NCI-H1694 treated with DMSO at 0.1 percent for 48 hours (cell line): ENCODE measurements at regions not wholly inside any gene's neighbourhood (a gene's known extent, or its start where the extent isn't known, plus 50 kb on each side); places are given as distances from the start of the nearest gene placed in this dataset.

Experiments
- DNase-seq: peaks from one replicate; lab custom pipeline; 2025; lab: John Stamatoyannopoulos, UW

DNA sequence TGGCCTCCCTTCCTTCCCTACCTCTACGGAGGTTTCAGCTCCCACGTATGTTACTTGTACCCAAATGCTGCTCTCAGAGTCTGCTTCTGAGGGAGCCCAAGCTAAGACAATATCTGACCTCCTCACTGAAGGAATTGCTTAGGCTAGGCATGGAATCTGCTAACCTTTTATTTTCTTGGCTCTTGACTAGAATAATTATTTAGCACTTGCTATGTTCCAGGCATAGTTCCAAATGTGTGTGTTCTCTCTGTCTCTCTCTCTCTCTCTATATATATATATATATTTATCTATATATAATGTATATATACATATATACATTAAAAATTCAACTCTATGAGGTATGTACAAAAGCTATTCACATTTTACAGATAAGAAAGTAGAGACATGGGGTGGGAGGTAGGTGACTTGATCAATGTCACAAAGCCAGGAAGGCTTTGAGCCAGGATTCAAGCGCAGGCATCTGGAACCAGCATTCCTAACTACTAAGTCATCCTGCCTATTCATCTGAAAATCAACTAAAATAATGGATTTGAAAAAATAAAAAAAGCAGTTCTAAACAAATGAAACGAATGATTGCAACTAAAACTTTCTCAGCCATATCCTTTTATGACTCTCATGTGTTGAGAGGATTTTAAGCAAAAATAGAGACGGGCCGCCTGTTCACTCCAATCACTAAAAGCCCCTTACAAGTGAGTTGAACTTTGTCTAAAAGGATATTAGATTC lies 189.7 kb upstream of the JAG1 start:
- no peak for DNase-seq

DNA sequence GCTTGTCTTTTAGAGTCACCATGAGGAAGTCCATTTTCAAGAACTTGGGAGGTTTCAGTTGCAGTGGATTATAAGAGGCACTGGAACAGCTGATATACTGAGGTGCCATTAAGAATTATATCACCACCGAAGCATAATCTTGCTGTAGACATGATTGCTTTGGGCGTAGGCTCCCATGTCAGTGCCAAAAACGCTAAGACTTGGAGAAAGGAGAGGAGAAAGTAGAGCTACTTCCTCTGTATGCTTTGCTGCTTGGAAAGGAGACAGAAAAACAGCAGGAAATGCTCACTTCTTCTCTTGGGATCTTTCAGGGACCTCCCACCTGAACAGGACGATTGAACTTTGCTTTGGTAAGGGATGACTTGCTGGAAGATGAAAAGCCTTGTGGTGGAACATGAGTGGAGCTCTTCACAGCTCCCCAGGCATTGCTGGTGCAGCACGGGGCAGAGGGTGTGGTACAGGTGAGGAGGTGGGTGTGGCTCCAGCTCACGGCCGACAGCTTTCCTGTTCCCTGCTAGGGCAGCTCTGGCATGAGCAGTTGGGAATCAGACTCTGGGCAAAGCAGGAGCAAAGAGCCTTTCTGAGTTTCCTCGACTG lies 190.4 kb upstream of the JAG1 start:
- DNase-seq, result no peak

DNA sequence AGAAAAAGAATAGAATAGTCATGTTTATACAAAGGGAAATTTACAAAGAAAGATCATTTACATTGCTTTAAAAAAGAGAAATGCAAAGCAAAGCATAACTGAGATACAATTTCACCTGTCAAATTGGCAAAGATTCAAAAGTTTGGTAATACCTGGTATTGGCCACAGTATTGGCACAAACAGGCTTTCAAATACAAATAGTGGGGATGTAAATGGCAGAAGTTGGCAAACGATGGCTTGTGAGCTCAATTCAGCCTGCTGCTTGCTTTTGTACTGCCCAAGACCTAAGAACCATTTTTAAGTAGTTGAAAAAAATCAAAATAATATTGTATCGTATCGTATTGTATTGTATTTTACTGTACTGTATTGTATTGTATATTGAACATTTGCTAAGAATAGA lies 194.5 kb upstream of the JAG1 start:
- DNase-seq, result no peak

DNA sequence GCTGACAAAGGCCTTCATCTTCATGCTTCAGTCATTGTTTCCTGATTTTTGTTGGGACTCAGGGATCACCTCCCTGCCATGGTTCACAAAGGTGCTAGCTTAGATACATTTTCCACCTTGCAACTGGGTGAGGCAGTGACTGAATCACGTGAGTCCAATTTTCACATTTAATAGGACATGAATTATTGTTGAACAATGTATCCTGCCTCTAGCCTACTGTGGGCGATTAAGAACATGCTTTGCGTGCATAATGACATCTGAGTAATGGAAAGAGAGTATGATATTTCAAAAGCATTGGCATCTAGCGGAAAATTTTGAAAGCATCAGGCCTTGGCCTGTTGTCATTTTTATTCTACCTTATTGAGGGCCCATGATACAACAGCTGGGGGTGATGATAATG lies 199.2 kb upstream of the JAG1 start:
- no peak for DNase-seq

DNA sequence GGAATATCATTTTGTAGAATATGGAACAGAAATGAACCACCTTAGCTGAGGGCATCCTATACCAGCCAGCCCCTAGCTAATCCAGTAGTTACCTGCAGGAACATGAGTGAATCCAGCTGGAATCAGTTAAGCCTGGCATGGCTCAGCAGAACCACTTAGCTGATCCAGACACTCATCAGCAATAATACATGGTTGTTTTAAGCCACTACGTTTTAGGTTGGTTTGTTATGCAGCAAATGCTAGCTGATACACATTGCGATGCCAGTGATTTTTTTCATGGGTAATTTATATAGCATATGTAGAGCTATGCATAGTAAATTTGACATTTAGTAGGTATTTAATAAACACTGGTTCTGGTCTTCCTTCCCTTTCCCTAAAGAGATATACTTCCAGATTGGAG lies 201.9 kb upstream of the JAG1 start:
- DNase-seq, result no peak

DNA sequence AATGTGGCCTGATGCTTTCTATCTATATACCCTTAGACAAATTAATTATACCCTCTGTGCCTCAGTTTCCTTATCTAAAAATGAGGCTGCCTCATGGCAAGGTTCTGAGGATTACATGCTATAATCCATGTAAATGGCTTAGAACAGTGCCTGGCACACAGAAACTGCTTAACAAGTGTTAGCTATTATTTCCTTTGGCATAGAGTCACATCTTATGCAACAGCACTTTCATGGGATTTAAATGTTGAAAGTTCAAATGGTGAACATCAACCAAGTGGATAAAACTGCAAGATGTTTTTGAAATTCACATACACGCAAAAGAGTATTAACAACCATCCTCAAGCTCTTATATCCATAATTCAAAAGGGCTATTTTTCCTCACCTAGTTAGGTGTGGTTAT lies 202.8 kb upstream of the JAG1 start:
- DNase-seq, result no peak

DNA sequence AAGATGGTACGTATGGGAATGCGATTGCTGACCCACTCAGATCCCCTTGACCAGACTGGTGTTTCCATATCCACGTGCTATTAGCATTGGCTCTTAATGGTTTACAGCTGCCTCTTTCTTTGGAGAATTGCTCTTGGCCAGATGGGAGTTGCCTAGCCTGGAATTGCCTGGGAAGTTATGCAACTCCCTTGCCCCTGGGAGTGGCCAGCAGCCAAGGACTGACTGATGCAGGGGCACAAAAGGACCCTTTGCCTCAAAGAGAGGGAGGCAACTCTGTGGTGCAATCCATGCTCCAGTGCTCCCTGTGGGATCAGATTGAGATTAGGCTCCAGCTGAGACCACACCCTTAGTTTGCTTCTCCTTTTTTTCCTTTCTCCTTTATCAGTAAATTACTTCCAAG lies 203.5 kb upstream of the JAG1 start:
- no peak for DNase-seq

DNA sequence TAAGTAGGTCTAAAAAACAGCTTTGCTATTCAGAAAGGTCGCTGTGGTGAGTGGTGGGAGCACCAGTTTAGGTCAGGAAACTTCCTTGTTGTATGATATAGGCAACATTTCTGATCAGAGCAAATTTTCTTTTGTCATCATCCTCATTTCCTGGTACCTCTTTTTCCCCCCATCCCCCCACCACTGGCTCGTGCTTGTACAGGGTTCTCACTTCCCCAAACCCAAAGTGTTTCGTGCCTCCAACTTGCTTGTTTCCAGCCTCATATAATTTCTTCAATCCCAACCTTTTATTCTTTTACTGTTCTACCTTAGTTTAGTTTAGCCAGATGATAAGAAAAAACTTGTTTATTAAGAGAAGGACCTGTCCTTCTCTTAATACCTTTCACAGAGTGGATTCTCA lies 209.4 kb upstream of the JAG1 start:
- DNase-seq, result no peak

DNA sequence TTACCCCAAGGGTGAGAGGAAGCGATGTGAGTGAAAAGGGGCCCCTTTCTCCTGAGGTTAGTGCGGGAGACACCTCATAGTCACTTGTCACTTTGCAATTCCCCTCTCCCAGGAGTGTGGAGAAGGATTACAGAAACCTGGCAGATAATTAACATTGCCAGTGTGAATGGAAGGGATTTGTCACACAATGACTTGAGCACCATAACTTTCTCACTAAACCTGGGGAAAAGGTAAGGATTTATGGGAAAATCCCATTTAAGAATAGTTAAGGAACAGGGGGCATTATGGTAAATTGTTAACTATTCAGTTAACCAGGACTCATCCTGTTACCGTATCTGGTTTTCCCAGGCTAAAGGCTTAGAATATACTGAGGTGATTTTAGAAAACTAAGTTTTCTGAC lies 219.5 kb upstream of the JAG1 start:
- DNase-seq, result no peak

DNA sequence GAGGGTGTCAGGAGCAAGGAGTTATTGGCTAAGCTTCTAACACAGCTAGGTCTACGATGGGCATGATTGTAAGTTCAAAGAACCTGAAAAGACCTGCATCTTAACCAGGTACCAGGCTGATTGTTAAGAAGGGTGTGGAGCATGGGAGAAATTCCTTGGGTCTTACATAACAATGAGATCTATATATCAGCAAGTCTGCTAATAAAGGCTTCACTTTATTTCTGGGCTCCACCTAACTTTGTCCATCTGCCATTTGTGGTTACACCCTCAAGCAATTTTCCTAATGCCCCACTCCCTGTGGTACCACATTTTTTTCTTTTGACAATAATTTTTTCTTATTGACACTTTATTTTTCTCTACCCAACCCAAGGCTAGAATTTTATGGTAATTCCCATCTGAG lies 223.5 kb upstream of the JAG1 start:
- no peak for DNase-seq

DNA sequence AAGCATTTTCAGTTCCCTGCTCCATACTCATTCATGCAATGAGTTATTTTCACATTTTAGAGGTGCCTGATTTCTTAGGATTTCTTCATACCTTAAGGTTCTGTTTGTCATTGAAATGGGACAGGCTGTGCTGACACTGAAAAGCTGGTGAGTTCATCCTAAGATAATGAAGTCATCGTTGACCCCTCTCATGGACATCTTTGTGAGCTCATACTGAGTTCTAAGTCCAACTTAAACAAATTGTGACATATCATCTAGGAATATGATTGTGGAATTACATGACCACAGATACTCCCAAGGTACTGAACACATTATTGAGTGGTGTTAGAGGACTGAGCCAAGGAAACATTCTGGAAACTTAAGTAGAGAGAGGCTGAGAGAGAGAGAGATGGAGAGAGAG lies 224.8 kb upstream of the JAG1 start:
- DNase-seq, result no peak

DNA sequence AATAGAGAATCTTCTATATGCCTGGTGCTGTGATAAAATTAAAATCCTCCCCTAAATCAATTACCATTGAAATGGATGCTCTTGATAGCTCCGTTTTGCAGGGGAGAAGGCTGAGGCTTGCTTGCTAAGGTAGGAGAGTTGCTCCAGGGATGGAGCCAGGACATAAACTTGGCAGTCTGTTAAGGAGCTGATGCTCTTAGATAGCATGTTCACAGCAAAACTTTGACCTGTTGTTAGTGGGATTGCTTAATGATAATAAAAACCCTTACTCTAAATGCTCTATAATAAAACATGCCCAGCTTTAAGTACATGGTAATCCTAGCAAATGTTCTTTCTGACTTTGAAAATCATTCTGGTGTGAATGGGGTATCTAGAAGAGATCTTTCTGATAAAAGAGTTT lies 228.4 kb upstream of the JAG1 start:
- DNase-seq, result no peak

DNA sequence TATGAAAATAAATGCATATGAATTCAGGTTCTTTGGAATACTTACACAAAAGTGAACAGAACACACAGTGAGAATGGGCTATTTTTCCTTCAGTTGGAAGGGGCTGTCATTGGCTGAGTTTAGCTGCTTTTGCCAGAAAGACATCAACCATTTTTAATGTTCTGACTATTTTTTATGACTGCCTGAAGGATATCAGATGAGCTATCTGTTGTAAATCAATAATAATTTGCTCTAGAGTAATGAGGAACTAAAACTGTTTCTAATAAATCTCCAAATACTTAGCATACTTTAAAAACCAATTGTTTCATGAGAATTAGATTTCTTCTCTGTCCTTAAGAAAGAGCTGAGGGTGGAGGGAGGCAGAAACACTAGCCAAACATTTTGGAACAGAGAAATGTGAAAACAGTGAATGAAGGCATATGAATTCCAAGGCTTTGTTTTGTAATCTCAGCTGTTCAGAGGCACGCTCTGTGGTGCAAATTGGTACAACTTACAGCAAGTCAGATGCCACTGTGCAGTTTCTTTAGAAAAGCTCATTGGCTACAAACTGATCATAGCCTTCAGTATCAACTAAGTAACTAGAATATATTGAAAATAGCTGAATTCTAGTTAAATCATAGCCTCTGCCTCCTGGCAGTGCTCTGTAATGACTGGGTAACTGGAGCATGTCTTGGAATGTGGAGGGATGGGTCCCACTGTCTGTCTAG lies 228.9 kb upstream of the JAG1 start:
- DNase-seq, result no peak

DNA sequence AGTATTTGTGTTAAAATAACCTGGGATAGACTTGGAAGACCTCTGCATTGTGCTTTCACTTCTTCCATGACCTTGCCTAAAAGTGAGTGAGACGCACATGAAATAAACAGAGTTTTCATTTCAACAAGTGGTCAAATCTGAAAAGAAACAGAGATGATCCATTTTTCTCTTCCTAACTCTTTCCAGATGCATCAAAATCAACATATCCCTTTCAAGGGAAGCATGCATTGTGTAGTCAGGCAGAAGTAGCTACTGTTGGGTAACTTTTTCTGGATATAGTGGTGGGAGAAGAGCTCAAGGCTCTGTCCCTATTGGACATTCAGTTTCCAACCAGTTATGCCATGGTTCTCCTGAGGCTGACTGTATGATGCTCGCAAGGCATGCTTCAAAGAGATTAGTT lies 233.0 kb upstream of the JAG1 start:
- no peak for DNase-seq

DNA sequence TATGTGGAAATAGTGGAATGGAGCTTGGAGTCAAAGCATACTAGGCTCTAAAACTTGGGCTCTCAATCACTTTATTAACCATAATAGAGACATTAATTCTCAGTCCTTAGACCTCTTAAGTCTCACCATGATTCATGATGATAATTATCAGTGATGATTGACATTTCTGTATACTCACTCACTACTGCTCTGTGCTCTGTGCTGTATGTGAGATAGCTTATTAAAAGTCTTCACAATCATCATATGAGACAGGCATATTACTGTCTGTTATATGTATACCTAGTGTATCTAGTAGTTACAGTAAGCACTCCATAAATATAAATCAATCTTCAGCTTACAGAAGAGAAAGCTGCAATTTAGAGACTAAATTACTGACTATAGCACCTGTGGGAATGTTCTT lies 236.0 kb upstream of the JAG1 start:
- no peak for DNase-seq

DNA sequence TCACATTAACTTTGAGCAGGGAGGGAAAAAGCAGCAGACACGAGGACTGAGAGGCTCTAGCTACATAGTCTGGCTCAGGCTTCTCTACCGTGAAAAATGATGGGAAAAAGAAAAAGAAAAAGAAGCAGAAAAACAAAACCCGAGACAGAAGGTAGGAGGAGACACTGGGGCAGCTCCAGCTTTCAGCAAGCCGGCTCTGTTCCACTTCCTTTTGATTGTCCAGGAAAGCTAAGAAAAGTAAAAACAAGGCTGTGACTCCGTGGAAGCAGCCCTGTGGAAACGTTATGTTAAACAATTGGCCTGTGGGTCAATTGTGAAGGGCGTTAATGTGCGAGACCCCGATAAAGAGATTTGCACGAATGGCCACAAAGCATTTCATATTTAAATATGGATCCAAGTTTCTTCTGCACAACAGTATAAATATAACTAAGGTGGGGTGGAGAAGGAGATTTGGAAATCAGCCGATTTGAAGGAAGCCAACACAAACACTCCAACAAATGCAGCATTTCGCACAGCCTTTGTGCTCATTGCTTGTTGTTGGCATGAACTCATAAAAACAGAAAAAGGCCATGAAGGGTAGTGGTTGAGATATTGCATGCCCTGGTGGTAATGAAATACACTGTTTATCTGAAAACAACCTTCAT lies 236.9 kb upstream of the JAG1 start:
- DNase-seq, result no peak

DNA sequence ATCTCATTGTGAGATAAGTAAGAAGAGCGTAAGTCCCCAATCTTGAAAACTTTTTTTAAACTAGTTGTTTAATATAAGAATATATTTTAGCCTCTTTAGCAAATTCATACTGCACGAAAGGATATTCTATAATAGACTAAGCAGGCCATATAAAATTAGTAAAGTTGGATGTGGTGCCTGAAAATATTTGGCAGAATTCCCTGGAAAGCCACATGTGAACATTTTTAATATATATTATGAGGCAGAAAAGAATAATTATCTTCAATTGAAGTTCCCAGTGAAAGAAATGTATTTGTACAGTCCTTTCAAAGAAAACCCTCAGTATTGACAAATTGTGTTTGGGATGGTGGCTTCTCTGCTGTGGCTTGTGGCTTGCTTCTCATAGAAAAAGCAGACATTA lies 237.5 kb upstream of the JAG1 start:
- no peak for DNase-seq

DNA sequence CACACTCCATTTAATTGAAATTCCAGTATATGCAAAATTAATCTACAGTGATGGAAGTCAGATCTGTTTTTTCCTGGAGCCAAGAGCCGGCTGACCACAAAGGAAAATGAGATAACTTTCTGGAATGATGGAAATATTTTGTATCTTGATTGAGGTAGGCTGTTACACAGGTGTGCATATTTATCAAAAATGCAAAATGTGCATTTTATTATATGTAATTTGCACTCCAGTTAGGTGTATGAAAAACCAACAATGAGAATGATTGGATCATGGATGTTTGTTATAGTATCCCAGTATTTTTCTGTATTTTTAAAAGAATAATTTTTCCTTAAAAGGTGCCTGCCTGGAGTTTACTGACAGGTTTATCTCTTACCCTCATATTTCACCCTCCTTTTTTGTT lies 242.0 kb upstream of the JAG1 start:
- DNase-seq, result no peak

DNA sequence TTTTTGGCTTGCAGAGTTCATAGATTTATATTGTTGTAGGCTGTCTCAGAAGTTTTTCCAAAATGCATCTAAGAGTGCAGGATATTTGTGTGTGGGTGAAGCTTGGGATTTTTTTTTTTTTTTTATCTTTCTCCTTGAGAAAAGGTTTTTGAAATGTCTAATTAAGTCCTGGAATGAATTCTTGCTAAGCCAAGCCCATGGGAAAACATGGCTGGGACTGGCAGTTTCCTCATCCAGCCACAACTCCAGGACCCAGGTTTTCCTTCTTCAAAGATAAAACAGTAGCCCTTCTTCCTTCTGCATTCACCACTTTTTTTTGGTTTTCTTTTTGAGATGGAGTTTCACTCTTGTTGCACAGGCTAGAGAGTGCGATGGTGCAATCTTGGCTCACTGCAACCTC lies 242.5 kb upstream of the JAG1 start:
- no peak for DNase-seq

DNA sequence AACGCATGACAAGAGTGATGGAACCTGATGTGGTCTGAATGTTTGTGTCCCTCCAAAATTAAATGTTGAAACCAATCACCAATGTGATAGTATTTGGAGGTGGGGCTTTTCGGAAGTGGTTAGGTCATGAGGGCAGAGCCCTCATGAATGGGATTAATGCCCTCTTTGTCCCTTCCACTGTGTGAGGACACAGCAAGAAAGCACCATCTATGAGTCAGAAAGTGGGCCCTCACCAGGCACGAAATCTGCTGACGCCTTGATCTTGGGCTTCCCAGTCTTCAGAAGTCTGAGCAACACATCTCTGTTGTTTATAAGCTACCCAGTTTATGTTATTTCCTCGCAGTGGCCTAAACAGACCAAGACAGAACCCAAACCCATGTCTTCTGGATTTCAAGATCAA lies 244.0 kb upstream of the JAG1 start:
- no peak for DNase-seq

DNA sequence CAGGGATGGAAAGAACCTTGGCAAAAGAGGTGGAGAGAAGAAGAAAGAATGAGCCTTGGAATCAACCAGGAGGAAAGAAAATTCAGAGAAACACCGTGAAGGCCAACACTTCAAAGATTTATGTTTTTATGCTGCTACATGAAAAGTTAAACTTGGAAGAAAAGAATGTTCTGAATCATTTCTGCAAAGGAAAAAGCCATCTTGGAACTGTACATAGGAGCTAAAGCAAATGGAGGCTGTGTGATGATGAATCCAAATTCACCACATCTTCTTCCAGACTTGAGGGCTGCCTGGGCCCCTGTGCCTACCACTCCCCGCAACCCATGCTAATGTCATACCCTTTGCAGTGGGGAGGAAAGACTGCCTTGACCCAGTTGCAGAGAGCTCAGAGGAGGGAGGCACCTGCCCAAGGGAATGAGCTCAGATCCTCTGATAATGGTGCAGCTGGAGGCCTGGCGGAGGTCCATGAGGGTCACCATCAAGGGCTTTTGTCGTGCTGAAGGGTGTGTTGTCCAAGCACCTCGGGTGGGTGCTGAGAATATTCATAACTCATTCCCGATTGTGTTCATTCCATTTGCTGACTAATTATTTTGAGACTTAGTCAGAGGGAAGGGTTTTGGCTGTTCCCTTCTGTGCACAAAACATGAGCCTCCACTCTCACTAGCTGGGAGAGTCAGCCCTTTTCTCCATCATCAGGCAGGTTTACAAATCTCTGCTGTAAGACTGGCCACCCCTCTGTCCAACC lies 245.8 kb upstream of the JAG1 start:
- no peak for DNase-seq

DNA sequence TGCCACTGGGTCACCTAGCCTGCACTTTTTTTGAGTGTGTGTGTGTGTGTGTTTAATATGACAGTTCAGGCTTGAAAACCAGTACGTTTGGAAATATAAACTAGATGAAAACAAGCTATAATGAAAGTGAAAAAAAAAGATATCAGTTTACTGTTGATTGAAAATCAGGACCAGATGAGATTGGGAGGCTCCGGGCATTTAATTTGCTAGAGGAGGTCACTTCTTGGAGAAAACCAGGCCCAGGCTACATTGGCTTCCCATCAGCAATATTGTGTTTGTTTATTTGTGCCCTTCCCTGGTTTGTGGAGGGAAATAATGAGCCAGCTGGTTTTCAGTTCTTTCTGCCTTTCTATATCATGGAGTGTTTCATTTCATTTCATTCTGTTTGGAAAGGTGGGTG lies 246.6 kb upstream of the JAG1 start:
- DNase-seq, result no peak
